ENCODE measurements at regions not wholly inside any gene's neighbourhood (a gene's known extent, or its start where the extent isn't known, plus 50 kb on each side); places are given as distances from the start of the nearest gene placed in this dataset.

GRCh38 chr5:106959387-106959786 is 711.4 kb downstream of the EFNA5 start:
- DNase-seq (ENCODE audit: low read depth): peak; percentile 8
- H3K4me3 ChIP-seq (ENCODE audit: low read depth, low read length): no peak overlapping the region
- in situ Hi-C loops (cut with HindIII; ENCODE audit: low sequenced_read_pairs): no loop called here
- TF ChIP-seq CTCF (IDR thresholded peaks at IDR 0.05; ENCODE audit: low read depth, low read length, missing control alignments): no peak

DNA sequence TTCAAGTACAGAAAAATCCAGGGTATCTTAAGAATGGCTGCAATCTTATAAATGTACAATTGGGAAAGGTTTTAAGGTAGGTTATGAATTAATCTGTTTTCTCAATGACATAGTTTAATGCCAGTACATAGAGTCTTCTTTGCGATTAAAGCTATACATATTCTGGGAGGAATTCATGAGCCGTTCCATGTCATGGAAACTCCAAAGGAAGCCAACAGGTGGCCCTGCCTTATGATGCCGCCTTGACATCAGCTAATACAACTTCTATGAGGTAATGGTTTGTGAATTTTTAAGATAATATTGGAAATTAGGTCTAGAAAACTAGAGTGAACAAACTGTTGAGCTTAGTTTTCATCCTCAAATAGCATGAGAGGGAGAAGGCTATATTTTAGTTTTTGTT is 713.4 kb downstream of the EFNA5 start:
- DNase-seq (ENCODE audit: low read depth): no peak
- no peak for TF ChIP-seq CTCF (IDR thresholded peaks at IDR 0.05; ENCODE audit: low read depth, low read length, missing control alignments)
- H3K4me3 ChIP-seq (ENCODE audit: low read depth, low read length): no peak overlapping the region
- in situ Hi-C loops (cut with HindIII; ENCODE audit: low sequenced_read_pairs): no loop called here

DNA sequence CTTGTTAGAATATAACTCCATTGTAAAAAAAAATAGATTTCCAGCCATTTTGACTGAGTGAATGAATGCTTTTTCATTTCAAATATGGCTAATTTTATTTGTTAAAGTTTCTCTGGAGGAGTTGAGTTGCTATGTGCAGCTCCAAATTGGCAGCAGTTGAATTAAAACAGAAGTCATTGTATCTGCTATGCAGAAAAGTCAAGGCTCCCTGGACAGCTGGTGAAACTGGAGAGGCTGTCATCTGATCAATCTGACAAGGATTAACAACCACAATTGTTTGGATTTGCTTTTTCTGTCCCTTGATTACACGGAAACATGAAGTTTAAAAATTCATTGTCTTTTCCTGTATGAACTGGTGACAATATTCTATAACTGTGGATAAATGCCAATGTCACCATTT is 713.9 kb downstream of the EFNA5 start:
- in situ Hi-C loops (cut with HindIII; ENCODE audit: low sequenced_read_pairs): no loop called here
- no peak for DNase-seq (ENCODE audit: low read depth)
- TF ChIP-seq CTCF (IDR thresholded peaks at IDR 0.05; ENCODE audit: low read depth, low read length, missing control alignments): no peak
- no peak overlapping the region for H3K4me3 ChIP-seq (ENCODE audit: low read depth, low read length)

DNA sequence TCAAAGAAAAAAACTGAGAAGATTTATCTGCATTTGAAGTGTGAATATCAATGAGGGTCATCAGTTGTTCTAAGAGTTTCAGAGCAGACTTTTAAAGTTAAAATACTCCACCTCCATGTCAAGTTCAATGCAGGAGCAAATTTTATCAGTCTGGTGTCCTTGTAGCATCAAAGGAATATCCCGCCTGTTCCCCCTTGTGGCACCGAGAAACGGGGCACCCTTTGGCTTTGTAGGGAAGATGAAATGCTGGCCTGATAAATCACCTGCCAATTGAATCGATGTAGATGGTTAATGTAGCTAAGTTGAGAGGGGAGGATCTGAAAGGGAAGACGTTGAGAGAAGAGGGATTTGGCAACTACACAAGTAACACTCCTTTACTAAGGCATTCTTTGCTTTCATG is 714.5 kb downstream of the EFNA5 start:
- no peak for DNase-seq (ENCODE audit: low read depth)
- no peak overlapping the region for H3K4me3 ChIP-seq (ENCODE audit: low read depth, low read length)
- TF ChIP-seq CTCF (IDR thresholded peaks at IDR 0.05; ENCODE audit: low read depth, low read length, missing control alignments): no peak
- in situ Hi-C loops (cut with HindIII; ENCODE audit: low sequenced_read_pairs): no loop called here

- TF ChIP-seq CTCF (IDR thresholded peaks at IDR 0.05; ENCODE audit: low read depth, low read length, missing control alignments): no peak
- in situ Hi-C loops (cut with HindIII; ENCODE audit: low sequenced_read_pairs): no loop called here
- DNase-seq (ENCODE audit: low read depth): no peak
- H3K4me3 ChIP-seq (ENCODE audit: low read depth, low read length): no peak overlapping the region
These were observed 729.8 kb downstream of the EFNA5 start for GRCh38 chr5:106940986-106941385.

DNA sequence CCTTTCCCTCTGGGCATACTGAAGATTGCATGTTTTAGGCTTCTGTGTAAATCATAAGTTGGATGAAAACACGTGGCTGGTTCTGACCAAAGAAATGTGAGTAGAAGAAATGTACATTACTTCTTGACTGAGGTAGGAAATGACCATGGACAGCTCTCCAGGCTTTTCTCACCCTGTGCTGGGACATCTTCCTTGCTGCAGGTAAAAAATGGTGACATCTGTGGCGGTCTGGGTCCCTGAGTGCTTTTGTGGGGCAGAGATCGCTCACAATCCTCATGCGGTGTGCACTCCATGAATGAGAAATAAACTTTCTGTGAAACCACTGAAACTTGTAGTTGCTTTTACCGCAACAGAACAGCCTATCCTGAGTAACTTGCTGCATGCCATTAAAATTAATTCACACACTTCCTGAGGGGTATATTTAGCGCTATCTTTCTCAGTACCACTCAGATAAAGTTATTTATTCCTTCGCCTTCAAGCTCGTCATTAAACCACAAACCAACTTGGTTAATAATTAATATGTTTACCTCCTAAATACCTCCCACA is 730.4 kb downstream of the EFNA5 start:
- H3K4me3 ChIP-seq (ENCODE audit: low read depth, low read length): no peak overlapping the region
- in situ Hi-C loops (cut with HindIII; ENCODE audit: low sequenced_read_pairs): no loop called here
- no peak for DNase-seq (ENCODE audit: low read depth)
- TF ChIP-seq CTCF (IDR thresholded peaks at IDR 0.05; ENCODE audit: low read depth, low read length, missing control alignments): no peak

DNA sequence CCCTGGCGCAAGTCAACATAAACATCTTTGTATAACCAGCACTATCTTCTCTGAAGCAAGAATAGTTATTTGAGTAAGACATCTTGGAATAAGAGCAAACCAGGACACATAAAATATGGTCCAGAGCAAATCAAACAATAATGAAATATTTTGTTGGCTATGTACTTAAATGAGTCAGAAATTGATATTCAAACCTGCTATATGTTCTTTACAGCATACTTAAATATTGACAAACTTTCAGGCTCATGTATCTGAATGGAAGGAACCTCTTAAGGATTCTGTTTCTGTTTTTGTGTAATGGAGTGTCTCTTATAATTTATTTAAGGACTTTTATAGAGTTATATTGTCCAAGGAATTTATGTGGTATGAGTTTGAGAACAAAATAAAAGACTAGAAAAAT is 747.3 kb downstream of the EFNA5 start:
- in situ Hi-C loops (cut with HindIII; ENCODE audit: low sequenced_read_pairs): no loop called here
- H3K4me3 ChIP-seq (ENCODE audit: low read depth, low read length): no peak overlapping the region
- no peak for TF ChIP-seq CTCF (IDR thresholded peaks at IDR 0.05; ENCODE audit: low read depth, low read length, missing control alignments)
- DNase-seq (ENCODE audit: low read depth): no peak
